DMS114 treated with DMSO at 0.1 percent for 48 hours (cell line): ENCODE measurements at regions not wholly inside any gene's neighbourhood (a gene's known extent, or its start where the extent isn't known, plus 50 kb on each side); places are given as distances from the start of the nearest gene placed in this dataset.
"Not testable (repeated sequence)": the region's sequence is repeated elsewhere in the genome, so short reads cannot be mapped to it uniquely, and the experiment has no call there.

Experiments used
- DNase-seq: peaks from one replicate; lab custom pipeline; 2025; ENCODE audit not compliant: unreplicated experiment; lab: John Stamatoyannopoulos, UW

GRCh38 chr6:94251878-94252277 is 832.5 kb upstream of the EPHA7 start:
- DNase-seq = no peak

- DNase-seq = no peak
Observed at GRCh38 chr6:94245395-94245794, 826.0 kb upstream of the EPHA7 start.

- no peak for DNase-seq
Observed at GRCh38 chr6:94238868-94239267, 819.5 kb upstream of the EPHA7 start.

GRCh38 chr6:94227741-94228140 is 808.4 kb upstream of the EPHA7 start:
- no peak for DNase-seq

- DNase-seq = no peak
Observed at GRCh38 chr6:94217836-94218235, 798.5 kb upstream of the EPHA7 start.

- no peak for DNase-seq
Observed at GRCh38 chr6:94215552-94215951, 796.2 kb upstream of the EPHA7 start.

GRCh38 chr6:94213226-94213625 is 793.9 kb upstream of the EPHA7 start:
- DNase-seq = no peak

GRCh38 chr6:94196891-94197290 is 777.5 kb upstream of the EPHA7 start:
- DNase-seq = no peak

GRCh38 chr6:94190030-94190429 is 770.7 kb upstream of the EPHA7 start:
- DNase-seq = no peak

- no peak for DNase-seq
Observed at GRCh38 chr6:94184666-94185464, 765.5 kb upstream of the EPHA7 start.

- DNase-seq = no peak
Observed at GRCh38 chr6:94177429-94177828, 758.1 kb upstream of the EPHA7 start.

GRCh38 chr6:94175465-94175864 is 756.1 kb upstream of the EPHA7 start:
- no peak for DNase-seq

- DNase-seq = no peak
Observed at GRCh38 chr6:94163877-94164276, 744.5 kb upstream of the EPHA7 start.

GRCh38 chr6:94150886-94151285 is 731.5 kb upstream of the EPHA7 start:
- DNase-seq = no peak

GRCh38 chr6:94144807-94145206 is 725.4 kb upstream of the EPHA7 start:
- DNase-seq = no peak

- not testable (repeated sequence) for DNase-seq
Observed at GRCh38 chr6:94137178-94137577, 717.8 kb upstream of the EPHA7 start.

- no peak for DNase-seq
Observed at GRCh38 chr6:94133106-94133505, 713.7 kb upstream of the EPHA7 start.

GRCh38 chr6:94131271-94131670 is 711.9 kb upstream of the EPHA7 start:
- no peak for DNase-seq

- DNase-seq = no peak
Observed at GRCh38 chr6:94130478-94130877, 711.1 kb upstream of the EPHA7 start.

- no peak for DNase-seq
Observed at GRCh38 chr6:94129926-94130325, 710.6 kb upstream of the EPHA7 start.

GRCh38 chr6:94127716-94128115 is 708.4 kb upstream of the EPHA7 start:
- no peak for DNase-seq

GRCh38 chr6:94124333-94124732 is 705.0 kb upstream of the EPHA7 start:
- DNase-seq = no peak

- DNase-seq = no peak
Observed at GRCh38 chr6:94121094-94121493, 701.7 kb upstream of the EPHA7 start.
